Mesodermal cell (in vitro differentiated cells): ENCODE measurements at regions not wholly inside any gene's neighbourhood (a gene's known extent, or its start where the extent isn't known, plus 50 kb on each side); places are given as distances from the start of the nearest gene placed in this dataset.

Experiments used
- H3K27ac ChIP-seq: 2 replicates; pipeline ENCODE4 v1.7.0; 2013; ENCODE audit warnings: mild to moderate bottlenecking, low read depth, low read length, moderate library complexity; ENCODE audit not compliant: severe bottlenecking
- H3K36me3 ChIP-seq: 2 replicates; pipeline ENCODE4 v1.7.1; 2013; ENCODE audit warnings: mild to moderate bottlenecking, low read length, moderate library complexity; ENCODE audit not compliant: control insufficient read depth, insufficient read depth
- H3K4me1 ChIP-seq: one replicate; pipeline ENCODE4 v1.7.1; 2013; ENCODE audit warnings: mild to moderate bottlenecking, low read length; ENCODE audit not compliant: insufficient read depth, control insufficient read depth, poor library complexity, severe bottlenecking
- H3K4me3 ChIP-seq: 2 replicates; pipeline ENCODE4 v1.7.0; 2013; ENCODE audit warnings: low read length, control low read depth, mild to moderate bottlenecking; ENCODE audit not compliant: insufficient read depth, poor library complexity, severe bottlenecking; ENCODE audit errors: extremely low read depth
- H3K9me3 ChIP-seq: 2 replicates; pipeline ENCODE4 v1.7.1; 2013; ENCODE audit warnings: mild to moderate bottlenecking, low read length, moderate library complexity; ENCODE audit not compliant: control insufficient read depth
- WGBS, 2 experiments: methylation state at CpG; one replicate each; pipeline ENCODE4 v1.1.5; 2013; ENCODE audit warnings: missing lambda C conversion rate in 2 of 2; ENCODE audit not compliant: insufficient coverage in 2 of 2; 5-methylcytosine and 5-hydroxymethylcytosine counted together

DNA sequence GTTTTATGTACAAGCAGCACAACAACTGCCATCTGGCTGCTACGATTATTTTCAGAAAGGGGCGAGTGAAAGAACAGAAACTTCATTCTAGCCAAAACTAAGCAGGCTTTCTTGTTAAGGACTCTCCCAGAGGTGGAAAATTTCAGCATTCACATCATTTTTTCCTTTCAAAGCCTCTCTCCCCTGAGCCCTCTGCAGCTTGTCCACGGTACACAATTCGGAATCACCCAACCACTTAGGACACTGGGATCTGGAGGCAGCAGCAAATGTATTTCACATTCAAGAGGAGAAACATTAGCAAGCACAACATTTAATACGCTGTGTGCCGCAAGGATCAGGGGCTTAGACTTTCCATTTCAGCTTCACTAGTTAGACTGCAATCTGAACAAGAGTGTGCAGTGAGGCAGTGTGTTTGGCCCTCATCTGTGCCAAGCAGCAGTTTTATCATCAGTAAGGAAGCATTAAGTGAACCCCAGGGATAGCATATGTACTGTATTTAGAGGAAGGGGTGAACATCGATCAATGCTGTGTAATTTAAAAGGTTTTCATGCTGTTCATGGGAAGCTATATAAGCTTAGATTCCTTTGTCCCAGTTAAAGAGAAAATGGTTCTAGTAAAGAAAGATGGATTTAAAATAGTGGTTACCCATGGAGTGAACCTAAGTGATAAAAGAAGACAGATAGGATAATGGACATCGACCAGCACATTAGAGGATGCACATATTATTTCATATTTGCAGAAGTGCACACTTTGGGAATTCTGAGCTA, 504.9 kb downstream of the TBL1XR1 start:
- no peak overlapping the region for H3K27ac ChIP-seq
- H3K4me1 ChIP-seq = no peaks in the 10 kb centered on the region
- WGBS, 2 experiments = 82 to 85% methylated on average over 8 of the region's 8 CpGs
- H3K9me3 ChIP-seq = no peaks in the 10 kb centered on the region
- H3K36me3 ChIP-seq = no peaks in the 10 kb centered on the region
- no peak overlapping the region for H3K4me3 ChIP-seq

DNA sequence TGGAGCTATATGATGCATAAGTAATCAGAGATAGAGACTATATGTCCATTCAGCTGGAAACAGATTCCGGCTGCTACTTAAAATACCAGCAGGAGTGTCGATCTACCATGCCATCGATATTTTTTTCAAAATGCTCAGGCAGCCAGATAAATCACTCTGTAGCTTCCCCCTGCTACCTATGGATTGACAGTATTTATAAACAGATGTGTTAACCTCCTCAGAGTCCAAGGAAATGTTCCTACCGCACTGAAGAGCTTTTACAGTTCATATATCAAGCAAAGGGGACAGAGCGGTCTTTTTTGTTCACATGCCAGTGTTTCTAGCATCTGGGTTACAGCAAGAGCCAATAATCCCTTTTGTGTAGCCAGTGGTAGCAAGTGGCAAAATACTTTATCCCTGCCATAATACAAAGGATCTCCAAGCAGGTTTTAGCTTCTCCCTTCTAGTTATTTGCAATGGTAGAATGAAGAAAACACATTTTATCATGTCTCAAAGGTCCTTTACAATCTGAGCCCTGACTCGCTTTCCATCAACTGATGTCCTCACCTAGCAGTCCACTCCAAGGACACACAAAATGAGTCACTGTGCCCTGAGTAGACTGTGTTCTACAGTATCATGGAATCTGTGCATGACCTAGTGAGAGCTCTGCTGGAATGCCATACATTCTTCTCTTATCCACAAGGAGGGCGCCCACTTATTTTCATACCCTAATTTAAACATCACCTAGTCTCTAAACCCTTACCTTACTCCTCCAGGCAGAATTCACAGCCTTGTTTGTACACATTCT, 507.0 kb downstream of the TBL1XR1 start:
- Histone ChIP-seq H3K27ac (no peak overlapping the region), H3K9me3 (no peaks in the 10 kb centered on the region), H3K4me1 (no peaks in the 10 kb centered on the region), H3K36me3 (no peaks in the 10 kb centered on the region), H3K4me3 (no peak overlapping the region)
- WGBS, 2 experiments = 74 to 75% methylated on average over 5 to 6 of the region's 7 CpGs

DNA sequence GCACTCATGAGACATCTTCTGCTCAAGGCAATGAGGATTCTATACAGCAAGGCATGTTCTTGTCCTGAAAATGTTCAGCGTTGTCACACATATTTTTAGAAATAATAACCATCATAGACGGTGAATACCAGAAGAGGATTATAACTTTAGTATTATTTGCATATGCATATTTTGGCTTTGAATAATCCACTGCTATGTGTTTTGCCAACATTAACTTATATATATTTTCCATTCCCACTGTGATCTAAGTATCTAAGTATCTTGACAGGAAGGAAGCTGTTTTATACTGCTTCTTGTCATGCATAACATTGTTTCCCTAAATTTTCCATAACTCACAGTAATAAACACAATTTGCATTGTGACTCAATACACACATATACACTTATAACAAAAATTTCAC, 509.5 kb downstream of the TBL1XR1 start:
- H3K9me3 ChIP-seq = no peaks in the 10 kb centered on the region
- WGBS, 2 experiments = no CpG with 5 or more reads among the region's 2 CpGs
- H3K4me3 ChIP-seq = no peak overlapping the region
- no peak overlapping the region for H3K27ac ChIP-seq
- no peaks in the 10 kb centered on the region for H3K4me1 ChIP-seq
- H3K36me3 ChIP-seq = no peaks in the 10 kb centered on the region

DNA sequence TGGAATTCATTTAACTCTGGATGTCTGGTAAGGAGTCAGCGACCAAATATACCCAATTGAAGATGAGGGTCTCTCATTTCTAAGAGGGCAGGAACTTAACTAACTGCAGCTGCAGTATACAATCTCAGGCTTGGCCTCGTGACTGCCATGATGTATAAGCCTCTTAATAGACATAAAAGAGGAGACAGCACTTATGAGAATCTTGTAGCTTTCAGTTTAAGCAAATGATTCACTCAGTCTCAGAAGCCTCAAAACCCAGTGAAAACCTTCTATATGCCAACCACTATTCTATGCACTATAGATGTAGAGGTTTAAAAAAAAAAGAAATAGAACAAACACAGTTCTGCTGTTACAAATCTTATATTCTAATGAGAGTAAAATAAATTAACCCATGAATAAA, 513.9 kb downstream of the TBL1XR1 start:
- Histone ChIP-seq H3K36me3 (no peaks in the 10 kb centered on the region), H3K27ac (no peak overlapping the region), H3K4me3 (no peak overlapping the region), H3K4me1 (no peaks in the 10 kb centered on the region), H3K9me3 (no peaks in the 10 kb centered on the region)
- 100% methylated on average over 1 of the region's 2 CpGs; no CpG with 5 or more reads in 1 of the 2 experiments for WGBS, 2 experiments

DNA sequence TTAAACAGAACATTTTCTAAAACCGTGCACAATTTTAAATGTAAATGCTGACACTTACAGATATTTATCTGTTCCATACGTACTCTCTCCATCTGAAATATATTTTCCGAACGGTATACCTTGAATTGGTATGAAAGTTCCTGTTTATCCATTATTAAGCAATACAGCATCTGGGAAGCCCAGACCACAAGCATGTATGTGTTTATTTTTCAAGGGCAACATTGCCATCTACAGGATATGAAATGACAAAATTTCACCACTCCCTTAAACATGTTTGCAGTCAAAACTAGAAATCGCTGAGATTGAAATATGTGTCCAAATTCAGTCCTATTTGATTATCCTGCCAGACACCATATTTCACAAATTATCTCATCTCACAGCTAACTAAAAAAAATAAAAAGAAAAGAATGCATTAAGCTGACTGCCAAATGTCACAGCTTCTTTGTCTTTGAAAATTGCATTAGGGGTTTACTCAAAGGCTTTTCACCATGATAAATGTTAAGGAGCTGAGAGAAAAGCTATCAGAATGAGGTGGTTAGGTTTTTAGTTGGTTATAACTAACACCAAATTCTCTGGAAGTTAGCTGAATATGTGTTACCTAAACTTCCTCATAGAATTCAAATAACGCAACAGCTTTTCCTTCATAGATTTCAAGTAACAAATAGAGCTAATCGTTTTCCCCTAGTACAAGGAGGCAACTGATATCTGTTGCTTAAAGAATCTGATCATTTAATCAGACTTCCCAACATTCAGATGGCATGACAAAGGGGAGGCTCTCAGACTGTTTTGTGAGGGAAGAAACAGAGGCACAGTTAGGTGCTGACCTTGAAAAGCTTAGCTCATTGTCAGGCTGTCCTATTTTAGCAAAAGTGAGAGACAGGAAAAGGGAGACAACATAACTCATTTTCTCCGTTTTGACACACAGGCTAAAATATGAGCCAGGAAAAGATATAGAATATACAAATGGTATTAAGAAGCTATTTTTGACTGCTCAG, 533.1 kb downstream of the TBL1XR1 start:
- 80% methylated on average over 2 of the region's 8 CpGs; no CpG with 5 or more reads in 1 of the 2 experiments for WGBS, 2 experiments
- Histone ChIP-seq H3K9me3 (no peaks in the 10 kb centered on the region), H3K4me1 (no peaks in the 10 kb centered on the region), H3K27ac (peak overlapping the region; percentile 39), H3K4me3 (no peak overlapping the region), H3K36me3 (no peaks in the 10 kb centered on the region)

DNA sequence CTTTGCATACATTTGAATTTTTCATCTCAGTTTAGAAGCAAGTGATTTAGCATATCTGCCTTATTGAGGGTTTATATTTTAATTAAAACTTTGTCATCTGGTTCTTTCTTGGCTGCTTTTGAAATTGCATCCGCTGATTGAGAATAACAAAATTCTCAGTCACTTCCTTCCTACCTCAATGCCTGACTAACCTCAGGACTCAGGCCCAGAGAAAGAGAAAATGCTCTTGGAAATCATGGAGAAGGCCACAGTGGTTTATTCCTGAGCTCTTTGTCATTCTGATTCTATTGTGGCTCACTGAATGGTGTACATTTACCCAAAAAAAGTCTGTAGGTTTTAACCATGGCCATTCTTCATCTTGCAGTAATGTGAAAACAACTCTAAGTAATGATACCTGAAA, 533.9 kb downstream of the TBL1XR1 start:
- H3K9me3 ChIP-seq = no peaks in the 10 kb centered on the region
- H3K36me3 ChIP-seq = no peaks in the 10 kb centered on the region
- WGBS, 2 experiments = no CpG with 5 or more reads among the region's 1 CpG
- H3K4me3 ChIP-seq = no peak overlapping the region
- H3K4me1 ChIP-seq = no peaks in the 10 kb centered on the region
- H3K27ac ChIP-seq = no peak overlapping the region

DNA sequence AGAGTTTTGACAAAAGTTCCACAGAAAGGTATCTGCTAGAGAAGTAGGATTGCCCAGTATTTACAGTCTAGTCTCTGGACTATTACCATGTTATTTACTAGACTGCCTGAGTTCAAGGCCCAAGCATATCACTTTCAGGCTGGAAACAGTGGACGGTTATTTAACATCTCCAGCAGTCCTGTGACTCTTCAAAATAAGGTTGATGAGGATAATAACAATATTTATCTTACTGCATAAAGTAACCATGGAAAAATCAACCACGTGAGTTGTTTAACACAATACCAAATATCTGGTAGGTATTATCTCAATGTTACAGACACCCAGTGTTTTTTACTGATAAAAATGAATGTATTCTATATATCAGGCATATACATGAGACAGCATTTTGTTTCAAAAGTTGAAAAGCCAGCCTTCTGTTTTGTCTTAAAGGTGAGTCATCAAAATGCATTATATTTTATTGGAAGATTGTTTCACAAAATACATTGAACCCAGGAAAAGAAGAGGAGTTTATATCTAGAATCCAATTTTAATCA, 535.8 kb downstream of the TBL1XR1 start:
- H3K36me3 ChIP-seq = no peaks in the 10 kb centered on the region

DNA sequence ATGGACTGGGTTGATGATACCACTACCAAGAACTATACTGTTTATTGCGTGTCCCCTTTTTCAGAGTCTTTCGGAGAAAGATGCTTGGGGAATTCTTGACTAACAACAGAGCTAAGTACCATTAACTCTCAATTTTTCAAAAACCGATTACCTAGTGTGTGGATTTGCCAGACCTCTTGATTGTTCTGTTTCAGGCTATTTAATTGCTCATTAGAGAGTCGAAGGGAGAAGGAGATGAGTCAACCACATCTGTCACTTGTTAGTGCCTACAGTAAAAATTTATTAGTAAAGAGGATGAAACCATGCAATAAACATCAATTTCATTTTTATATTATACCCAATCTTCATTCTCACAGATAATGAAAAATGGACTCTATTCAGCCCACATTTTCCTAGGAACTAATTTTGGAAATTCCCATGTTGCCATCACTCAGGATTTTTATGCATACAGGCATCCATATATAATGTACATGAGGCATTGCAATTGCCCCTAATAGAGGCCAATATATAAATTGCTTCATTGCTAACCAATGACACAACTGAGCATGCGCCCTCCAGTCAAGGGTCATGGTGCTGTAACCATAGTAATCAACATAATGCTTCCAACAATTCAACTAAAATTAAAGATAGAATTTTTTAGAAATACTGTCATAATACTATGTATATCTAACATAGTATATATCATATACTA, 541.7 kb downstream of the TBL1XR1 start:
- no CpG with 5 or more reads among the region's 5 CpGs for WGBS, 2 experiments

More for the DNA sequence above, 535.8 kb downstream of the TBL1XR1 start:
- Histone ChIP-seq H3K4me1 (no peaks in the 10 kb centered on the region), H3K9me3 (no peaks in the 10 kb centered on the region), H3K4me3 (no peak overlapping the region), H3K27ac (no peak overlapping the region)
- WGBS, 2 experiments = no CpG with 5 or more reads among the region's 2 CpGs

DNA sequence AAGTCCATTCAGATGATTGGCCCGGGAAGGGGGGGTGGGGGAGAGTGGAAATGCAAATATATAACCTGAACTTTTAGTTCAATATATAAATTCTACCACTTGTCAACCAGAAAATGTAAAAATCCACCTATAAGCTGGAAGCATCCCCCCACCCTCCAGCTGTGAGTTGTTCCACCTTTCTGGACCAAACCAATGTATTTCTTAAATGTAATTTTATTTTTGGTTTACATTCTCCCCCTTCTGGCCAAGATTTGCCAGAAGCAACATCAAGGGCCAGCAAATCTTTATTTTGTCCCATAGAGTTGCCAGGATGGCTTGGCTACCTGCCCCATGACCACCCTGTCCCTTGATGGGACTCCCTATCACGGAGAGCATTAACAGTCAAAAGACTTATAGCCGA, 545.7 kb downstream of the TBL1XR1 start:
- no peak overlapping the region for H3K4me3 ChIP-seq
- H3K9me3 ChIP-seq = no peaks in the 10 kb centered on the region
- no peaks in the 10 kb centered on the region for H3K4me1 ChIP-seq
- H3K36me3 ChIP-seq = no peaks in the 10 kb centered on the region
- no peak overlapping the region for H3K27ac ChIP-seq
- no CpG with 5 or more reads among the region's 3 CpGs for WGBS, 2 experiments

More for the DNA sequence above, 541.7 kb downstream of the TBL1XR1 start:
- Histone ChIP-seq H3K9me3 (no peaks in the 10 kb centered on the region), H3K36me3 (no peaks in the 10 kb centered on the region), H3K4me3 (no peak overlapping the region), H3K27ac (no peak overlapping the region), H3K4me1 (no peaks in the 10 kb centered on the region)

DNA sequence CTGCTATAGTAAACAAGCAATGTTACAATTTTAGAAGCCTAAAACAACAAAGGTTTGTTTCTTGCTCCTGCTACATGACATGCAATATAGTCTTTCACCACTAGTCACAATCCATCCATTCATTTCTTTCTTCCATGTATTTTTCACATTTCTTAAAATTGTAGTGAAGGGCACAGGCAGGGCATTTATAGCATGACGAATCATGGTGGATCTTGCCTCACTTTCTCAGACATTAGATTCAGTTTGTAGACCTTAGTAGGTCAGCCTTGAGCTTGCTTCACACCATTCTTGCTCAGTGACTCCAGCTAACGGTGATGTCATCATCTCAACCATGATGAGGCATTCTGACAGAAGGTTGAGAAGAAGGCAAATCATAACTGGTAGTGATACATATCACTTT, 546.8 kb downstream of the TBL1XR1 start:
- no peak overlapping the region for H3K27ac ChIP-seq
- WGBS, 2 experiments = 0% methylated on average over 1 of the region's 2 CpGs; no CpG with 5 or more reads in 1 of the 2 experiments
- H3K4me3 ChIP-seq = no peak overlapping the region
- no peaks in the 10 kb centered on the region for H3K36me3 ChIP-seq
- no peaks in the 10 kb centered on the region for H3K4me1 ChIP-seq
- no peaks in the 10 kb centered on the region for H3K9me3 ChIP-seq
